GM12873 (cell line): ENCODE measurements at regions not wholly inside any gene's neighbourhood (a gene's known extent, or its start where the extent isn't known, plus 50 kb on each side); places are given as distances from the start of the nearest gene placed in this dataset.

ENCODE experiments used
- CTCF ChIP-seq: IDR thresholded peaks from 2 replicates; pipeline ENCODE4 v1.5.1; 2012; ENCODE audit warnings: low read depth, mild to moderate bottlenecking, moderate library complexity, low read length, control low read depth; ENCODE audit not compliant: insufficient read depth; ENCODE audit errors: missing control alignments

GRCh38 chr6:40028449-40028848 is 94.2 kb upstream of the MOCS1 start:
- TF ChIP-seq CTCF = no peak

DNA sequence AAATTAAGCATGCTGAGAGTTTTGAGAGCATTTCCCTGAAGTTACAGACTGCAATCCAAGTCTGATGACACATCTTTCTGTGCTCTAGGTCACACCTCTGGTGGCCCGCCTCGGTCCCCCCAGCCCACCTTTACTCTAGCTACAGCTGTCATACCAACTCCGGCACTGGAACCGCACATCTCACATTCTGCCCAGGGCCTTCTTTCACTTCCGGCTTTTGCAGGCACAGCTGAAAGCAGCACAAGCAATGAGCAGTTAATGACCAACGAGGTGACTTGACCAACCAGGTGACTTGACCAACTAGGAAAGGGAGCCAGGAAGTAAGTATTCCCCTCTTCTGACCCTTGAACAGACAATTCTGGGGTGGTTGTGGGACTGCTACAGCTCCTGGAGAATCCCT is 88.6 kb upstream of the MOCS1 start:
- TF ChIP-seq CTCF = no peak

DNA sequence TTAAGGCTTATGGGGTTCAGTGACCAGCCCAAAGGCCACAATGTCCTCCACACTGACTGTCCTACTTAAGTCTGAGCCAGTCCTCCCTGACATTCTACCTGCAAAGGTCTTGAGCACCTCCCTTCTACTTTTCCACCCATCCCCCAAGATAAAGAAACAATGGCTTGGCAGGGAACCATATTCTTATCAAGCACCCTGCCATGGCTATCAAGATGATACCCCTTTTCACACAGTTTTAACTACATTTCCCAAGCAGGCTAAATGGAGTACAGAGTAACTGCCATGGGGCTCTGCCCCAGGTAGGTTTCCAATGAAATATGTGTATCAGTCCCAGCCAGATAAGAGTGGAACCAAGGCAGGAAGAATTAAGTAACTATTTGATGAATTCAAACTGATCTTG is 85.9 kb upstream of the MOCS1 start:
- TF ChIP-seq CTCF = no peak

DNA sequence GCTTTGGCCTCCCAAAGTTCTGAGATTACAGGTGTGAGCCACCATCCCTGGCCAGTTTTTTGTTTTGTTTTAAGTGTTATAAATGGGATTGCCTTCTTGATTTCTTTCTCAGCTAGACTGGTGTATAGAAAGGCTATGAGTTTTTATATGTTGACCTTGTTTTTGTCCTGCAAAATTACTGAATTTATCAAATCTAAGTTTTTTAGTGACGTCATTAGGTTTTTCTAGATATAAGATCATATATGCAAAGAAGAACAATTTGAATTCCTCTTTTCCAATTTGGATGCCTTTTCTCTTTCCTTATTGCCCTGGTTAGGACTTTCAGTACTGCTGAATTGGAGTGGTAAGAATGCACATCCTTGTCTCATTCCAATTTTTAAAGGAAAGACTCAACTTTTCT is 81.3 kb upstream of the MOCS1 start:
- TF ChIP-seq CTCF = no peak

DNA sequence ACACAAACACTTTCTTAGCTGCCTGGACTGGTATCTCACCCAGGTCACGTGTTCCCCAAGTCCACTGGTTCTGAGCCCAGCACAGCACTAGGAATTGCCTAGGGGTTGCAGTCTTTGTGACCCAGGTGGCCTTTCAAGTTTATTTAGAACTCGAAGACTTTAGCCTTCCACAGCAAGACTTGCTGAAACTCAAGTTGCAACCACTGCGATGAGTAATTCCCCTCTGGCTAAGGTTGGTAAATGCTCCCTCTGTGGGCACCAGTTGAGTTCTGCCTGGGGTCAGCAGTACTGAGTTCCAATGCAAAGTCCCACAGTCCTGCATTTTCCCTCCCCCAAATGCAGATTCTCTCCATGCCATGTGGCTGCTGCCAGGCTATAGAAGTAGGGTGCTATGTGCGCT is 77.6 kb upstream of the MOCS1 start:
- TF ChIP-seq CTCF = no peak

GRCh38 chr6:40000964-40001515 is 66.8 kb upstream of the MOCS1 start:
- no peak for TF ChIP-seq CTCF

DNA sequence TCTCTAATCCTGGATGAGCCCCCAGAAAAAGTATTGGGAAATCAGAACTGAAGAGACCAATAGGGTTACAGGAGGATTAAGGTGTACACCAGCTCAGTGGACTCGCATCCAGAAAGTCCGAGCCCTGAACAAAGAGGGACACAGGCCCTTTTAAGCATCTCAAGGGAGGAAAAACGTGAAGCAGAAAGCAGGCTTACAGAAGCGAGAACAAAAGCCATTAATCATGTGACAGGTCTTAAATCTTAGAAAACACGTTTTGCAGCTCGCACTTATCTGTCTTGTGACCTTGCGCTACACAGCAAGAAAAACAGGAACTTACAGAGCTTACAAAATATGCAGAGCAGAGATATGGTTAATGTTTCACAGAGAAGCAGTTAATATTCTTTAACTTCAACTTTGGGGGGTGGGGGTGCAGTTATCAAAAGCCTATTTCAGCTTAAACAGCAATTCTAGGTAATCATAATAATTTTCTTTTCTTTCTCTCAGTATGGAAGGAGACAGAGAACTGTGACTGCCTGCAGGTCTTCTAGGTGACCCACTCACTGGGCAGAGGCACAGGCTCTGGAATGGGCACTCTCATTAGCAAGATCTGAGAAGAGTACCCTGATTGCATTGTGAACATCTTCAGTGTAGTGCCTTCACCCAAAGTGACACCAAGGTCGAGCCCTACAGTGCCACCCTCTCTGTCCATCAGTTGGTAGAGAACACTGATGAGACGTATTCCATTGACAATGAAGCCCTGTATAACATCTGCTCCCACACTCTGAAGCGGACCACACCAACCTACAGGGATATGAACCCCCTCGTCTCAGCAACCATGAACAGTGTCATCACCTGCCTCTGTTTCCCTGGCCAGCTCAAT is 65.0 kb upstream of the MOCS1 start:
- no peak for TF ChIP-seq CTCF
